ENCODE measurements at regions not wholly inside any gene's neighbourhood (a gene's known extent, or its start where the extent isn't known, plus 50 kb on each side); places are given as distances from the start of the nearest gene placed in this dataset.

DNA sequence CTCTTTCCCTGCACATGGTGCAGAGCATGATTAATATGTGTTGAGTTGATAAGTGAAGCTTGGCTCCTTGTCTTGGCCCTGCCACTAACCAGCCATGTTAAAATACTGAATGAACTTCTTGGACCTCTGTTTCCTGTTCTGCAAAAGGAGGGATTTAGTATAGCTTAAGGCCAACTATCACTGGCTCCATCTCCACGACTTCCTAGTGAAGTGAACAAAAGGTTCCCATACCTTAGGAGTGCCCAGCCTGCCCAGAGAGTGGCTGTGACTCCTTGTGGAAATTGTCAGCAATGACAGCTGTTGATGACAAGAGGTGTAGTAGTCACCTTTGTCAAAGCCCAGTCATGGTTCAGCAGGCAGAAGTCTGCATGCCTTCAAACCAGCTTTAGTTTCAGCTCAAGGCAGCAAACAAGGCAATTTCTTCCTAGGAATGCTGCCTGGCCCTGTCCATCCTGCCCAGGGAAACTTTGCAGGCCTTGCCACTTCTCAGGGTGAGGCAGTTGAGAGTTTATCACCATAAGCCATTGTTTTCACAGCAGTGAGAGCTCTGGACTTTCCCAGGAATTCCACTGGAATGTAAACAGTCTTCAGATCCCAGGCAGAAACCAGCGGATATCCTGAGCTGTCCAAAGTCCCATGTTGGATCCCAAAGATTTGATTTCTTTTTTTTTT is 169.7 kb upstream of the TNFAIP3 start:
- TF ChIP-seq, protein P1, sequence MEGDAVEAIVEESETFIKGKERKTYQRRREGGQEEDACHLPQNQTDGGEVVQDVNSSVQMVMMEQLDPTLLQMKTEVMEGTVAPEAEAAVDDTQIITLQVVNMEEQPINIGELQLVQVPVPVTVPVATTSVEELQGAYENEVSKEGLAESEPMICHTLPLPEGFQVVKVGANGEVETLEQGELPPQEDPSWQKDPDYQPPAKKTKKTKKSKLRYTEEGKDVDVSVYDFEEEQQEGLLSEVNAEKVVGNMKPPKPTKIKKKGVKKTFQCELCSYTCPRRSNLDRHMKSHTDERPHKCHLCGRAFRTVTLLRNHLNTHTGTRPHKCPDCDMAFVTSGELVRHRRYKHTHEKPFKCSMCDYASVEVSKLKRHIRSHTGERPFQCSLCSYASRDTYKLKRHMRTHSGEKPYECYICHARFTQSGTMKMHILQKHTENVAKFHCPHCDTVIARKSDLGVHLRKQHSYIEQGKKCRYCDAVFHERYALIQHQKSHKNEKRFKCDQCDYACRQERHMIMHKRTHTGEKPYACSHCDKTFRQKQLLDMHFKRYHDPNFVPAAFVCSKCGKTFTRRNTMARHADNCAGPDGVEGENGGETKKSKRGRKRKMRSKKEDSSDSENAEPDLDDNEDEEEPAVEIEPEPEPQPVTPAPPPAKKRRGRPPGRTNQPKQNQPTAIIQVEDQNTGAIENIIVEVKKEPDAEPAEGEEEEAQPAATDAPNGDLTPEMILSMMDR (conservative IDR thresholded peaks at IDR 0.05; ENCODE audit: low read depth, low read length): peak; percentile 4
- DNase-seq (ENCODE audit: low read depth): peak; percentile 61
- no peak overlapping the region for H3K4me3 ChIP-seq (ENCODE audit: low read length)

DNA sequence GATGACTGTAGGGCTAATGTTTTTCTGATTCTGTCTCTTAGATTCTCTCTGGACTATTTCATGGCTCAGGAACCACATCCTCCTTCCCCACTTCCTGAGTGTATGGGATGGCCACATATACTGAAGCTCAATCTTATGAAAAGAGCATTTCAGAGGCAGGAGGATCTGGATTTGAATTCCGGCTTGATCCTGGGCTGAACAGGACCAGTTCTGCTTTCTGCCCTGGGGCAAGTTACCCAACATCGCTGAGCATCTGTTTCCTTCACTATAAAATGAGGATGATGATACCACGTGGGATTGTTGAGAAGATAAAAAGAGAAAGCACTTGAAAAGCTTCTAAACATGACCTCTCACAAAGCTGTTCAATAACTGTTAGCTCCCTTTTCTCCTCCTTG is 168.4 kb upstream of the TNFAIP3 start:
- DNase-seq (ENCODE audit: low read depth): no peak
- TF ChIP-seq, protein P1 (conservative IDR thresholded peaks at IDR 0.05; ENCODE audit: low read depth, low read length): no peak
- H3K4me3 ChIP-seq (ENCODE audit: low read length): no peak overlapping the region

DNA sequence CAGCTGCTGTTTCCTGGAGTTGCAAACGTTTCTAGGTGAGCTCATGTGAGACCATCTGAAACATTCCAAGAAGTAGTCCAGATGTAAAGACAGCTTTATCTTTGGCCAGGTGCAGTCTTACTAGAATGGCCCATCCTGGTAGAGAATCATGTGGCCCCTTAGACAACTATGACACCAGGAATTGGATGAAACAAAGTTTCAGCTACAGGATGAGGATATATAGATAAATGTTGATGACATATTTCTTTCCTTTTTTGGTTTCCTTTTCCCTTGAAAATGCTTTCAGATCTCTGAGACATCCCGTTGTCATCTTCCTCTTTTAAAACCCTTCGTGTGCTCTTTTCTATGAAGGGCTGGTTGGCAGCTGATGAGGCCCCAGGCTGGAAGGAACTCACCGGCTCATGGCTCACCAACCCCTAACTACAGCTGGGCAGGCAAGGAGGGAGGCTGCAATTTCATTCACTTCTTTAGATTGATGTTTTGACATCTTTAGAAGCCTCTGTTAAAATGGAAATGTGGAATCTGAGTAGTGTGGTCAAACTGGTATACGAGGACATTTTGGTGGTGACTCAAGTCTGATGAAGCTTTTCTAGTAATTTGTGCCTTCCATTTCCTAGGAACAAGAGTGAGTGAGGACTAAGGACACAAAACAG is 167.9 kb upstream of the TNFAIP3 start:
- no peak for DNase-seq (ENCODE audit: low read depth)
- H3K4me3 ChIP-seq (ENCODE audit: low read length): no peak overlapping the region
- TF ChIP-seq, protein P1 (conservative IDR thresholded peaks at IDR 0.05; ENCODE audit: low read depth, low read length): no peak

DNA sequence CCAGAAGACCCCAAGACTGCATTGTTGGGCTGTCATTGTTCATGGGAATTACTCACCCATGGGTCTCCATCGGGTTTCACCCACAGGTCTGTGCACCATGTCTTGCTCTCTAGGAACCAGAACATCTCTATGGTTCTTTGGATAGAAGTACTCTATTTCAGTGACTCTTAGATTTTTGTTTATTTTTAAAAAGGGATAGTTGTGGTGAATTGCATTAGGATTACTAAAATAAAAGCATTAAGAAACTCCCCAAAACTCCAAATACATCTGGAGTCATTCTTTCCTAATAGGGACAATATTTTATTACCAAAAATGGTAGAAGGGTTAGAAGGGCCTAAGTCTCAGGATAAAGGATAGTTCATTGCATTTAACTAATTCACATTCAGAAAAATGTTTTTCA is 166.9 kb upstream of the TNFAIP3 start:
- no peak overlapping the region for H3K4me3 ChIP-seq (ENCODE audit: low read length)
- TF ChIP-seq, protein P1 (conservative IDR thresholded peaks at IDR 0.05; ENCODE audit: low read depth, low read length): no peak
- DNase-seq (ENCODE audit: low read depth): no peak

DNA sequence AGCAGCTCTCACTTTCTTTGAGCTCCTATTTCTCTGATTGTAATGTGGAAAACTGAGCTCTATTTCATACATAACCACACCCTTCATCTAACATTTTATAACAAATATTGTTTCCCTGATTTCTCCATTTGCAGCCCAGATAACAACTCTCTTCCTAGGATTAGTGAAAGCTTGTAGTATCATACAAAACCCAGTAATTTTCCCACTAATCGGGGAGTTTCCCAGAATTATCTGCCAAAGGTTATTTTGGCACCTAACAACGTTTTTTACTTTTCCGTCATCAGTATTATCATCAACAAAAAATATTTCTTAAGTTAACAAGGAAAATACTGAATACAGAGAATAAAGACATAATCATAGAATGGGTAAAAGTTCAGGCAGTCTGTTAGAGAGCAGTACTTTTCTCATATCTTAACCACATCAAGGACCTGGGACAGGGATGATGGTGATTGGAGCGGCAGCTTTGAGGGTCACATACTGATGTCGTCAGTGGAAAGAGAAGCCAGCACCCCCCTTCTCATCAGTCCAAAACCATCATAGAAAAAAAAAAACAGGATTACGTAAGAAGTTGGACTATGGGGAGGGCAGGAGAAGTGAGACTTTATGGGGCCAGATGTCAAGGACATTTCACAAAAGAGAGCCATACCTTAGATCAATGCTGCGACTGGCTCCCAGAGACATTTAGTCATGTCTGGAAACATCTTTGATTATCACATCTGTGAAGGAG is 166.1 kb upstream of the TNFAIP3 start:
- no peak overlapping the region for H3K4me3 ChIP-seq (ENCODE audit: low read length)
- no peak for DNase-seq (ENCODE audit: low read depth)
- TF ChIP-seq, protein P1 (conservative IDR thresholded peaks at IDR 0.05; ENCODE audit: low read depth, low read length): no peak

DNA sequence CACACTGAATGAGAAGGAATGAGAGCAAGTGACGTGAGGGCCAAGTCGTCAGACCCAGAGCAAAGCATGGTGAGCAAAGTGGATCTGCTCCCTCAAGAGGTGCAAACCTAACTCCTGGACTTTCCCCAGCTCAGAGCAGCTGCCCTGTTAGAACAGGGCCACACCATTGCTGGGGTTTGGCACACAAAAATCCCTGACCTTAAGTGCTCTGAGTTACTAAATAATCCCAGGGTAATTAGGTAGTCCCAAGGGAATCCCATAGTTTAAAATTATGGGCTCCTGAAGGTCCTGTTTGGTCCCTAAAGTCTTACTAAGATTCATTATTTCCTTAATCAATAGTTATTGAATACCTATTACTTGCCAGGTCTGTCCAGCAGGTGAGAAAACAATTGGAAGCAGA is 165.1 kb upstream of the TNFAIP3 start:
- TF ChIP-seq, protein P1 (conservative IDR thresholded peaks at IDR 0.05; ENCODE audit: low read depth, low read length): no peak
- no peak for DNase-seq (ENCODE audit: low read depth)
- H3K4me3 ChIP-seq (ENCODE audit: low read length): no peak overlapping the region

Data from retinal pigment epithelial cell (primary cell).